ENCODE measurements at regions not wholly inside any gene's neighbourhood (a gene's known extent, or its start where the extent isn't known, plus 50 kb on each side); places are given as distances from the start of the nearest gene placed in this dataset.

- TF ChIP-seq POLR2A (IDR thresholded peaks at IDR 0.05; ENCODE audit: low read depth), result no peak
- TF ChIP-seq CTCF (IDR thresholded peaks at IDR 0.05), result no peak
- no peak for TF ChIP-seq EP300 (IDR thresholded peaks at IDR 0.05)
Observed at GRCh38 chr4:44872246-44872645, 145.9 kb upstream of the GNPDA2 start.
